Right lobe of liver (tissue), 6 donors: ENCODE measurements at regions not wholly inside any gene's neighbourhood (a gene's known extent, or its start where the extent isn't known, plus 50 kb on each side); places are given as distances from the start of the nearest gene placed in this dataset.

ENCODE experiments used
- ATAC-seq, 4 donors: fragments of 200-7000 bp; cut with Tn5 transposase; one replicate each; pipeline ENCODE4 v1.9.1; 2020; ENCODE audit warnings: mild to moderate bottlenecking in 4 of 4, moderate library complexity in 4 of 4
- DNase-seq, 3 donors: peaks; one replicate each; pipeline ENCODE4 v3.0.0-alpha.2; 2020
- H3K27ac ChIP-seq, 3 donors: fragments of 200-600 bp; one replicate each; pipeline ENCODE4 v1.8.0; 2022
- H3K27me3 ChIP-seq, 2 donors: fragments of 200-600 bp; one replicate each; pipeline ENCODE4 v1.8.0; 2022
- H3K36me3 ChIP-seq, 4 donors: fragments of 200-600 bp; sonication (generic) in 1 of 4; one replicate each; pipeline versions ENCODE4 v1.5.1 to v1.8.0; 2017 to 2022; ENCODE audit warnings: control low read depth in 1 of 4
- H3K4me1 ChIP-seq, 4 donors: fragments of 200-600 bp; sonication (generic) in 1 of 4; one replicate each; pipeline versions ENCODE4 v1.5.1 to v1.8.0; 2017 to 2022; ENCODE audit warnings: control low read depth in 1 of 4
- H3K4me3 ChIP-seq, 3 donors: fragments of 200-600 bp; one replicate each; pipeline ENCODE4 v1.8.0; 2022
- H3K9me3 ChIP-seq, 4 donors: fragments of 200-600 bp; sonication (generic) in 1 of 4; one replicate each; pipeline versions ENCODE4 v1.5.1 to v1.8.0; 2017 to 2022; ENCODE audit warnings: control low read depth in 1 of 4
- POLR2A ChIP-seq: fragments of 450-650 bp; IDR thresholded peaks from one replicate; pipeline ENCODE4 v1.6.1; 2017; ENCODE audit warnings: antibody characterized with exemption, mild to moderate bottlenecking
- WGBS: methylation state at CpG from one replicate; pipeline ENCODE4 v1.1.6; 2018; ENCODE audit warnings: low coverage, low lambda C conversion rate; ENCODE audit not compliant: insufficient coverage; ENCODE audit errors: missing lambda C conversion rate; 5-methylcytosine and 5-hydroxymethylcytosine counted together
- intact Hi-C, 2 donors: fragments of 100-400 bp; cut with DNase I; formaldehyde crosslinking; loops; one replicate each; pipeline versions ENCODE4 v1.11.2 to v1.14.1; 2022
- TF ChIP-seq, protein P1 (sequence below), 4 donors: fragments of 200-600 bp in 3 of 4; fragments of 450-650 bp in 1 of 4; IDR thresholded peaks; one replicate each; pipeline versions ENCODE4 v1.5.1 to v1.8.0; 2016 to 2022; ENCODE audit warnings: antibody characterized with exemption in 4 of 4, mild to moderate bottlenecking in 2 of 4
- donor health status: DM: no; HTN: yes; CAD: no.
- donor health status: DM: no; HTN: no; CAD: no.
- donor health status: DM: no; HTN: no; CAD: no.
- donor health status: DM: no; HTN: yes; CAD: no.
- donor health status: DM: no; HTN: yes; CAD: no.

DNA sequence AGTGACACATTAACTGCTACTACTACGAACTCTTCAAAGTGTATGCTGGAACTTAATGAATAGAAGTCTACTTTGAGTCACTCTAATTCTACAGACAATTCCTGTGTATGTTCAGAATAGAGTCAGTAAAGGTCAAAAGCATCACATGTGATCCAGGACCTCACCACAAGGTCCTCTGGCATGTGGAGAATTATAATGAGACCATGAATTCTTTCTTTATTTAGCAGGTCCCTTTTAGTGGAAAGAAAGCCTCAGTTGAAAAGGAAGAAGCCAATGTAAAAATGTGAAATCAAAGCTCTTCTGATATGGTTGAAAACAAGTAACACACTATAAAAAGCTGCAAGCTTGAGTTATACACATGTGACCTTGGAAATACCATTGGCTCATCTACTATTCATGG lies 1612.1 kb upstream of the GOT2 start:
- intact Hi-C loops = no loop called here
- TF ChIP-seq POLR2A = no peak
- TF ChIP-seq, protein P1, sequence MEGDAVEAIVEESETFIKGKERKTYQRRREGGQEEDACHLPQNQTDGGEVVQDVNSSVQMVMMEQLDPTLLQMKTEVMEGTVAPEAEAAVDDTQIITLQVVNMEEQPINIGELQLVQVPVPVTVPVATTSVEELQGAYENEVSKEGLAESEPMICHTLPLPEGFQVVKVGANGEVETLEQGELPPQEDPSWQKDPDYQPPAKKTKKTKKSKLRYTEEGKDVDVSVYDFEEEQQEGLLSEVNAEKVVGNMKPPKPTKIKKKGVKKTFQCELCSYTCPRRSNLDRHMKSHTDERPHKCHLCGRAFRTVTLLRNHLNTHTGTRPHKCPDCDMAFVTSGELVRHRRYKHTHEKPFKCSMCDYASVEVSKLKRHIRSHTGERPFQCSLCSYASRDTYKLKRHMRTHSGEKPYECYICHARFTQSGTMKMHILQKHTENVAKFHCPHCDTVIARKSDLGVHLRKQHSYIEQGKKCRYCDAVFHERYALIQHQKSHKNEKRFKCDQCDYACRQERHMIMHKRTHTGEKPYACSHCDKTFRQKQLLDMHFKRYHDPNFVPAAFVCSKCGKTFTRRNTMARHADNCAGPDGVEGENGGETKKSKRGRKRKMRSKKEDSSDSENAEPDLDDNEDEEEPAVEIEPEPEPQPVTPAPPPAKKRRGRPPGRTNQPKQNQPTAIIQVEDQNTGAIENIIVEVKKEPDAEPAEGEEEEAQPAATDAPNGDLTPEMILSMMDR (IDR thresholded peaks at IDR 0.05) = no peak
- no peak for ATAC-seq

DNA sequence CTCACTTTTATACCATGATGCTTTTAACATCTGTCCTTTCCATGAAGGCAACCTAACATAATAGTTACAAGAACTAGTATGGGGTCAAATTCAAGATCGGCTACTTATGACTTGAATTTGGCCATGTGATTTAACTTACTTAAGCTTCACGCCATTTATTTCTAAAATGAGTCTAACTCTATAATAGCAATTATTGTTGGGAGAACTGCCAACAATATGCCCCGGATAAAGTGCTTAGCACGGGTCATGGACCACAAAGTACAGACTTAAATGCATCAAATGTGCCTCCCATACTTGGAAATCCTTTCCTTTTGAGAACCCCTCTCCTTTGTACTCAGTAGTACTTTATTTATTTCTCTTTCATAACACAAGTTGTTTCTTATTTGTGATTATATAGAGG lies 1603.6 kb upstream of the GOT2 start:
- Histone ChIP-seq H3K27ac (no peak overlapping the region), H3K36me3 (no peaks in the 10 kb centered on the region), H3K27me3 (no peaks in the 10 kb centered on the region), H3K4me3 (no peak overlapping the region), H3K4me1 (no peaks in the 10 kb centered on the region), H3K9me3 (no peaks in the 10 kb centered on the region)
- intact Hi-C loops = no loop called here
- TF ChIP-seq POLR2A = no peak
- TF ChIP-seq, protein P1 (IDR thresholded peaks at IDR 0.05) = no peak
- WGBS = 57% methylated on average over 4 of the region's 4 CpGs
- DNase-seq (no peak), ATAC-seq (no peak)

More for the DNA sequence above, 1612.1 kb upstream of the GOT2 start:
- WGBS = 43% methylated on average over 1 of the region's 1 CpG
- H3K36me3 ChIP-seq = no peaks in the 10 kb centered on the region
- no peak overlapping the region for H3K4me3 ChIP-seq
- H3K27me3 ChIP-seq = no peaks in the 10 kb centered on the region
- H3K4me1 ChIP-seq = no peaks in the 10 kb centered on the region
- DNase-seq = no peak
- H3K9me3 ChIP-seq = no peaks in the 10 kb centered on the region
- H3K27ac ChIP-seq = no peak overlapping the region

DNA sequence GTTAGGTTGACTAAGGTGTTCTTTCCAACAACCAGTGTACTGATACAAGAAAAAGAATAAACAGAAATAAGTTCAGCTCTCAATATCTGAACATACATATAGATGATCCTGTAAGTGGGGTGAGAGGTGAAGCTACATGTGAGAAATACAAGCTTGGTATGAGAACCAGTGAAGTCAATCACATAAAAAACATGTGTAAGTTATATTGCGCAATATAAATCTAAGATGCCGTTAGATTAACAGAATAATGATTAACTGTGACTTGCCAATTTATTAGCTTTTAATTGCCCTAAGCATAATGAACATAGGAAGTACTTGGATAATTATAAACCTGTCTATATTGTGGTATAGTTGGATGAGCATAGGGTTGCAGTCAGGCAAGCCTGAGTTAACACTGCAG lies 1597.1 kb upstream of the GOT2 start:
- H3K27me3 ChIP-seq = no peaks in the 10 kb centered on the region
- no peaks in the 10 kb centered on the region for H3K4me1 ChIP-seq

DNA sequence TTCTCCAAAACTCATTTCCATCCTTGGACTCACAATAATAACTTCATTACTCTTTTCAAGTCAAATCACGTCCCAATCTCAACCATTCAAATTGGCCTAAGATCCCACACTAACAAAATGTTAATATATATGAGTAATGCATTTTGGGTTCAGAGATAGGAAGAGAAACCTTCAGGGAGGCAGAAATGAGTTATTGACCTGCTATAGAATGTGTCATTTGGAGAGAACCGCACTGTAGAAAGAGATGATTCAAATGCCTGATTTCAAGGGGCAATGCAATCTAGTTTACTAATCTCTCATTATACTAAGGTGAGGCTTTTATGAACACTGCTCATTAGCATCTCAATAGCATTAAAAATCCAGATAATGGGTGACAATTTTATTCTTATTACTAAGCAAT lies 1595.0 kb upstream of the GOT2 start:
- DNase-seq (no peak), ATAC-seq (no peak)
- Histone ChIP-seq H3K27ac (no peak overlapping the region), H3K27me3 (no peaks in the 10 kb centered on the region), H3K4me3 (no peak overlapping the region), H3K36me3 (no peaks in the 10 kb centered on the region), H3K4me1 (no peaks in the 10 kb centered on the region), H3K9me3 (no peaks in the 10 kb centered on the region)
- WGBS = 47% methylated on average over 2 of the region's 2 CpGs
- intact Hi-C loops = no loop called here
- TF ChIP-seq POLR2A = no peak
- TF ChIP-seq, protein P1 (IDR thresholded peaks at IDR 0.05) = no peak

More for the DNA sequence above, 1597.1 kb upstream of the GOT2 start:
- H3K27ac ChIP-seq = no peak overlapping the region
- H3K9me3 ChIP-seq = no peaks in the 10 kb centered on the region
- TF ChIP-seq, protein P1 (IDR thresholded peaks at IDR 0.05) = no peak
- no peak for TF ChIP-seq POLR2A
- 32% methylated on average over 2 of the region's 2 CpGs for WGBS
- no peak overlapping the region for H3K4me3 ChIP-seq
- intact Hi-C loops = no loop called here
- H3K36me3 ChIP-seq = no peaks in the 10 kb centered on the region
- ATAC-seq (no peak), DNase-seq (no peak)

DNA sequence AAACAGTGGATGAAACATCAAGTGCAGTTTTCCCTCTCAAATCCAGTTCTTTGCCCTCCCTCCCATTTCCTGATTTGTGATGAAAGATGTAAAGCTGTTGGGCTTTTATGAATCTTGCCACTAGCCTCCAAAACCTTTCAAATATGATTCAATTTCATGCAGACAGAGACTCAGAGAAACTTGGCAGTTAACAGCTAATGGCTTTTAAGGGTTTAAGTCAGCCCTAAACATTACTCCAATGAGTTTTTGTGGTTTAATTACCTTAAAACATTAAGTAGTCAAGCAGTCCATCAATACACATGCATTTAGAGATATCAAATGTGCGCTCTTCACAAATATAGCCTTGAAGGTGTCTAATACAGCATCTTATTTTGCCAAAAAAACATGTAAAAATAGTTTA lies 1594.0 kb upstream of the GOT2 start:
- TF ChIP-seq POLR2A = no peak
- TF ChIP-seq, protein P1 (IDR thresholded peaks at IDR 0.05) = no peak
- 44% methylated on average over 1 of the region's 1 CpG for WGBS
- H3K4me1 ChIP-seq = no peaks in the 10 kb centered on the region
- H3K27me3 ChIP-seq = no peaks in the 10 kb centered on the region
- DNase-seq (no peak), ATAC-seq (no peak)
- no peak overlapping the region for H3K27ac ChIP-seq
- H3K4me3 ChIP-seq = no peak overlapping the region
- H3K36me3 ChIP-seq = no peaks in the 10 kb centered on the region
- intact Hi-C loops = no loop called here
- no peaks in the 10 kb centered on the region for H3K9me3 ChIP-seq
